K562 (cell line): ENCODE measurements at regions not wholly inside any gene's neighbourhood (a gene's known extent, or its start where the extent isn't known, plus 50 kb on each side); places are given as distances from the start of the nearest gene placed in this dataset.

Source experiments
- ATAC-seq: fragments of 200-7000 bp; cut with Tn5 transposase; 3 replicates; pipeline ENCODE4 v1.9.1; 2020; ENCODE audit warnings: moderate library complexity
- BruUV-seq: library from RNA; stranded (reverse); fragments of 400-500 nt; replicated peaks from 2 replicates; lab custom pipeline; 2021; lab: Mats Ljungman, UMichigan
- CTCF ChIA-PET: fragments of 300-600 bp; formaldehyde crosslinking; extraction: SDS; loops from one replicate; lab custom pipeline; 2021; ENCODE audit warnings: low intra/inter-chr PET ratio; lab: Yijun Ruan, JAX
- POLR2A ChIA-PET: fragments of 300-600, 350-650 bp; sonication (Branson Sonifier 250); formaldehyde crosslinking; extraction: SDS; loops from one replicate; lab custom pipeline; 2021; ENCODE audit warnings: antibody characterized with exemption, inconsistent platforms; lab: Yijun Ruan, JAX
- DNase-seq, 4 experiments: peaks; one replicate each; pipeline versions ENCODE4 v3.0.0 to v3.0.0-alpha.2; 2011 to 2018; ENCODE audit warnings: low spot score in 3 of 4, mixed read lengths in 3 of 4; ENCODE audit errors: extremely low read depth in 1 of 4
- FAIRE-seq: peaks from 2 replicates; lab custom pipeline; 2011; peaks lifted over from hg19 to GRCh38; lab: Jason Lieb, UNC
- H2AFZ ChIP-seq: 2 replicates; pipeline ENCODE4 v1.6.0; 2011; ENCODE audit warnings: low read depth, low read length, control low read depth, inconsistent platforms
- H3K27ac ChIP-seq: fragments of 200-600 bp; 3 replicates; pipeline ENCODE4 v1.8.0; 2011; ENCODE audit warnings: low read depth, mild to moderate bottlenecking, control low read depth, inconsistent platforms, low read length, moderate library complexity, mixed read lengths; ENCODE audit errors: extremely low read depth
- H3K27me3 ChIP-seq, 2 experiments: fragments of 300-600 bp in 1 of 2; 2 replicates in 1 of 2; 3 replicates in 1 of 2; pipeline versions ENCODE4 v1.6.0 to v1.8.0; 2011; ENCODE audit warnings: inconsistent platforms in 2 of 2, low read length in 2 of 2, mild to moderate bottlenecking in 1 of 2, mixed read lengths in 1 of 2, moderate library complexity in 1 of 2; ENCODE audit not compliant: control insufficient read depth in 2 of 2, insufficient read depth in 2 of 2
- H3K36me3 ChIP-seq: fragments of 300-600 bp; 3 replicates; pipeline ENCODE4 v1.8.0; 2011; ENCODE audit warnings: mild to moderate bottlenecking, low read length, inconsistent platforms; ENCODE audit not compliant: control insufficient read depth, insufficient read depth
- H3K4me1 ChIP-seq, 2 experiments: fragments of 200-600 bp in 1 of 2; replicated peaks in 1 of 2; 2 replicates in 1 of 2; 3 replicates in 1 of 2; pipeline versions ENCODE4 v1.5.1 to v1.8.0; 2011; ENCODE audit warnings: inconsistent platforms in 2 of 2, low read length in 2 of 2, mild to moderate bottlenecking in 1 of 2, mixed read lengths in 1 of 2, moderate library complexity in 1 of 2; ENCODE audit not compliant: control insufficient read depth in 2 of 2, insufficient read depth in 2 of 2
- H3K4me2 ChIP-seq: 2 replicates; pipeline ENCODE4 v1.6.1; 2011; ENCODE audit warnings: low read length, control low read depth, inconsistent platforms, mixed read lengths; ENCODE audit not compliant: insufficient read depth
- H3K4me3 ChIP-seq: fragments of 200-600 bp; sonication (generic), shearing (Covaris generic); 2 replicates; pipeline ENCODE4 v1.5.1; 2016; ENCODE audit warnings: control low read depth, inconsistent platforms
- H3K79me2 ChIP-seq: fragments of 200-600 bp; 3 replicates; pipeline ENCODE4 v1.8.0; 2011; ENCODE audit warnings: low read length, inconsistent platforms; ENCODE audit not compliant: control insufficient read depth, insufficient read depth
- H3K9ac ChIP-seq, 2 experiments: 2 replicates each; pipeline versions ENCODE4 v1.6.0 to v1.6.1; 2011; ENCODE audit warnings: low read depth in 2 of 2, low read length in 2 of 2, control low read depth in 1 of 2, inconsistent platforms in 1 of 2, mild to moderate bottlenecking in 1 of 2, mixed read lengths in 1 of 2; ENCODE audit not compliant: insufficient read depth in 1 of 2
- H3K9me1 ChIP-seq: one replicate; pipeline ENCODE4 v1.6.0; 2011; ENCODE audit warnings: inconsistent platforms, mild to moderate bottlenecking, low read length, moderate library complexity; ENCODE audit not compliant: control insufficient read depth, insufficient read depth
- H3K9me3 ChIP-seq: replicated peaks from 2 replicates; pipeline ENCODE4 v1.5.1; 2011; ENCODE audit warnings: low read depth, low read length, inconsistent platforms; ENCODE audit not compliant: control insufficient read depth, insufficient read depth
- H4K20me1 ChIP-seq: replicated peaks from 2 replicates; pipeline ENCODE4 v1.6.1; 2011; ENCODE audit warnings: low read length, inconsistent platforms, mixed read lengths; ENCODE audit not compliant: control insufficient read depth, insufficient read depth
- ARID3A ChIP-seq: IDR thresholded peaks from 2 replicates; pipeline ENCODE4 v1.6.1; 2012; ENCODE audit warnings: low read depth, low read length, improper control_type of control experiment, borderline replicate concordance
- CBFA2T2 ChIP-seq: fragments of 450-650 bp; conservative IDR thresholded peaks from 2 replicates; pipeline ENCODE4 v1.6.1; 2017; ENCODE audit warnings: mild to moderate bottlenecking
- NFYB ChIP-seq: IDR thresholded peaks from 2 replicates; pipeline ENCODE4 v1.6.1; 2011; ENCODE audit warnings: mild to moderate bottlenecking, moderate library complexity; ENCODE audit not compliant: insufficient read length; ENCODE audit errors: extremely low read depth
- POLR2A ChIP-seq: fragments of 450-650 bp; conservative IDR thresholded peaks from 2 replicates; pipeline ENCODE4 v1.6.1; 2016
- SNIP1 ChIP-seq: fragments of 450-650 bp; IDR thresholded peaks from 2 replicates; pipeline ENCODE4 v1.7.1; 2017; ENCODE audit warnings: low read depth, mild to moderate bottlenecking
- SUPT5H ChIP-seq: fragments of 450-650 bp; IDR thresholded peaks from 2 replicates; pipeline ENCODE4 v1.6.1; 2016
- ZNF212 ChIP-seq: fragments of 450-650 bp; formaldehyde crosslinking; IDR thresholded peaks from 2 replicates; pipeline ENCODE4 v1.4.0; 2020; ENCODE audit warnings: mild to moderate bottlenecking
- WGBS: fragments of 100-300 bp; shearing (Covaris generic); methylation state at CpG from one replicate; pipeline ENCODE4 v1.1.6; 2016; ENCODE audit warnings: low coverage, mixed read lengths; ENCODE audit not compliant: insufficient coverage; ENCODE audit errors: missing lambda C conversion rate; 5-methylcytosine and 5-hydroxymethylcytosine counted together
- in situ Hi-C: fragments of 300-500 bp; cut with MboI; formaldehyde crosslinking; loops from 4 replicates; pipeline ENCODE4 v1.15.0; 2018; ENCODE audit warnings: inconsistent platforms, mixed read lengths
- intact Hi-C: fragments of 100-400 bp; cut with micrococcal nuclease; formaldehyde crosslinking; loops from 2 replicates; pipeline ENCODE4 v1.14.2; 2022

DNA sequence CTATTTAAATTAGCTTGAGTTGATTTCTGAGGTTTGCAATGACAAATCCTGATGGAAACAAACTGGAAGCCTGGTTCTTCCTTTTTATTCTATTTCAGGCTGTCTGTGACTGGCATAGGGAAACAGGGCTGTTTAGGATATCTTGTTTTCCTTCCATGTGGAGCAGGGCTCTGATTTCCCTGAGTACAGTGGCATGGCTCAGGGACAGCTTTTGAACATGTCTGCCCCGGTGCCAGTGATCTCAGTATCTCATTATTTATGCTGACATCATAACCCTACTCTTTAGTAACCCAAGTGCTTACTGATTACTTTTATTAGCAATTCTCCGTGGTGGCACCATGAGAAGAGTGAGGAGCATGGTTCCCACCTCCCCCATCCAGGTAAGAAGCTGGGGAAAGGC is 720.3 kb downstream of the GALR1 start:
- Histone ChIP-seq H3K4me2 (no peak overlapping the region), H3K9me1 (no peaks in the 10 kb centered on the region), H3K9ac (no peak overlapping the region), H3K27ac (no peak overlapping the region), H4K20me1 (peaks cover 4% of the 10 kb centered on the region; the same call in 1 of the 2 replicates), H3K4me1 (peaks cover 0 to 4% of the 10 kb centered on the region in 2 experiments; a peak in 2 of 5 replicates), H3K36me3 (peaks cover 34% of the 10 kb centered on the region; the same call in 2 of the 3 replicates), H2AFZ (no peak overlapping the region), H3K27me3 (no peaks in the 10 kb centered on the region), H3K79me2 (peaks cover 14% of the 10 kb centered on the region), H3K4me3 (no peak overlapping the region), H3K9me3 (no peaks in the 10 kb centered on the region)
- WGBS: 4% methylated on average over 2 of the region's 2 CpGs
- no peak for FAIRE-seq
- no peak for DNase-seq
- in situ Hi-C loops (no loop called here), intact Hi-C loops (no loop called here)
- BruUV-seq: no TSS peak
- CTCF ChIA-PET: no interaction called here
- peak; percentile 23 for ATAC-seq
- POLR2A ChIA-PET: no interaction called here
- TF ChIP-seq POLR2A: peak; percentile 53; the same call in 1 of the 2 replicates
- TF ChIP-seq SUPT5H: peak; percentile 53; the same call in 1 of the 2 replicates
- no peak for TF ChIP-seq ARID3A

- in situ Hi-C loops (no loop called here), intact Hi-C loops (no loop called here)
- H3K4me1 ChIP-seq: peaks cover 0 to 4% of the 10 kb centered on the region in 2 experiments; a peak in 2 of 5 replicates
- H3K27me3 ChIP-seq: no peaks in the 10 kb centered on the region
- H3K4me3 ChIP-seq: no peak overlapping the region
- POLR2A ChIA-PET: no interaction called here
- peaks cover 4% of the 10 kb centered on the region; the same call in 1 of the 2 replicates for H4K20me1 ChIP-seq
- TF ChIP-seq CBFA2T2: no peak
- TF ChIP-seq NFYB: no peak
- no peak for TF ChIP-seq ZNF212
- TF ChIP-seq SNIP1: no peak
- CTCF ChIA-PET: no interaction called here
- WGBS: 60% methylated on average over 7 of the region's 8 CpGs
- no peak for ATAC-seq
- no peak for DNase-seq
- no peaks in the 10 kb centered on the region for H3K9me1 ChIP-seq
- H3K9me3 ChIP-seq: no peaks in the 10 kb centered on the region
- no peak overlapping the region; the same call in 2 of the 3 replicates for H3K27ac ChIP-seq
- no TSS peak for BruUV-seq
- no peak overlapping the region for H2AFZ ChIP-seq
- peaks cover 42% of the 10 kb centered on the region; the same call in 2 of the 3 replicates for H3K36me3 ChIP-seq
- H3K4me2 ChIP-seq: no peak overlapping the region
- H3K9ac ChIP-seq: no peak overlapping the region
- peaks cover 18% of the 10 kb centered on the region for H3K79me2 ChIP-seq
- FAIRE-seq: no peak
These were observed 721.2 kb downstream of the GALR1 start for GRCh38 chr18:77970814-77971213.
